GM21360 (cell line): ENCODE measurements at regions not wholly inside any gene's neighbourhood (a gene's known extent, or its start where the extent isn't known, plus 50 kb on each side); places are given as distances from the start of the nearest gene placed in this dataset.

ENCODE experiments used
- ATAC-seq: cut with Tn5 transposase; IDR thresholded peaks from one replicate; pipeline ENCODE4 v1.9.1; 2021; ENCODE audit warnings: mild to moderate bottlenecking, moderate library complexity; ENCODE audit not compliant: unreplicated experiment

DNA sequence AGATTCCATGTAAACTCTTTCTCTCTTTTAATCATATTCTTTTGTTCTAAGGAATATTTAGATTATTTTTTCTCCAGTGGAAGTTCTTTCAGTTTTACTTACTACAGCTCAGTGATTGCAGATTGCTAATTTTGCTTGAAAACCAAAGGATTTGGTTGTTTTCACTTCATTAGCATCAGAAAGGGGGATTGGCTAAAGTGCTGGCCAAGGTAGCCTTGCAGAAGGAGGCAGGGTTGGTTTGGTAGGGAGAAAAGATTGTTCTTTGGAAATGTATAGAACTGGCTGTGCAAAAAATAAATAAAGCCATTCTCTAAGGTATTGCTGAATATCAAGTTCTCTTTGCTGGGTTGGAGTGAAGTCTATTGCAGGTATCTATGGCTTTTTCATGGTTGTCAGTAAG lies 92.6 kb downstream of the FAT3 start:
- ATAC-seq = no peak

DNA sequence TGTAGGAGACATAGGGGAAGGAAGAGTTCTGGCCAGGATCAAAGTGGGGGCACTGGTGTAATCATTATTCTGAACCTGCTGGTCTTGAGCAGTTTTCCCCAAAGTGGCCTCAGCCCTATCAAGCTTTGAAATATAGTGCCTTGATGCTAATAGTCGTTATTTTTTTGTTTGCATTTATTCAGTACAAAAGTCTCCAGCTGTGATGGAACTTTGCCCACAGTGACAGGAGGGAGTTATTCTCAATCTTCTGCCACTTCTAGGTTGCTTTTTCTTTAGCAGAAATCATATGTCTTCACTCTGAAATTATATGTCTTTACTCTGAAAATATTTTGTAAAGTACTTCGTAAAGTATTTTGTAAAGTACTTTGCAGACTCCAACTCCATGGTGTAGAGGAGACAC lies 93.1 kb downstream of the FAT3 start:
- ATAC-seq = no peak

DNA sequence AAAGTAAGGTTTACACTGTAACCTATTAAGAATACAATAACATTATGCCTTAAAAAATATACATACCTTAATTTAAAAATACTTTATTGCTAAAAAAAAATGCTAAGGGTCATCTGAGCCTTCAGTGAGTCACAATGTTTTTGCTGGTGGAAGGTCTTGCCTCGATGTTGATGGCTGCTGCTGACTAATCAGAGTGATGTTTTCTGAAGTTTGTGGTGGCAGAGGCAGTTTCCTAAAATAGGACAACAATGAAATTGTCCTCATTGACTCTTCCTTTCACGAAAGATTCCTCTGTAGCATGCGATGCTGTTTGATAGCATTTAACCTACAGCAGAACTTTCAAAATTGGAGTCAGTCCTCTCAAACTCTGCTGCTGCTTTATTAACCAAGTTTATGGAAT lies 97.6 kb downstream of the FAT3 start:
- no peak for ATAC-seq

DNA sequence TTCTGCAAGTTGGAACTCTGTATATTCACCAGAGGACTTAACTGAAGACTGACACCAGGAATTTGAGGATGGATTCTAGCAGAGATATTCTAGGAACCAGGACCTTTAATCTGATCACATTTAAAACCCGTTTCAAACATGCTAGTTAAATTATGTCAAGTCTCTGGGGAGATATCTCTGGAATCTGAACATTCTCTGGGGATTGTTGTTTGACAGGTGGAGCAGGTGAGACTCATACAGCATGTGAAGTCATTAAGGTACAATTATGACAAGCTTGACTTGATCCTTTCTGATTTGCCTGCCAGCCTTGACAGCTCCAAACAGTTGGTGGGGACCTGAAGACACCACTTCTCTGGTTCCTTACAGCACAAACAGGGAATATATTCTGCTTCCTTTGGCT lies 100.3 kb downstream of the FAT3 start:
- ATAC-seq = no peak

DNA sequence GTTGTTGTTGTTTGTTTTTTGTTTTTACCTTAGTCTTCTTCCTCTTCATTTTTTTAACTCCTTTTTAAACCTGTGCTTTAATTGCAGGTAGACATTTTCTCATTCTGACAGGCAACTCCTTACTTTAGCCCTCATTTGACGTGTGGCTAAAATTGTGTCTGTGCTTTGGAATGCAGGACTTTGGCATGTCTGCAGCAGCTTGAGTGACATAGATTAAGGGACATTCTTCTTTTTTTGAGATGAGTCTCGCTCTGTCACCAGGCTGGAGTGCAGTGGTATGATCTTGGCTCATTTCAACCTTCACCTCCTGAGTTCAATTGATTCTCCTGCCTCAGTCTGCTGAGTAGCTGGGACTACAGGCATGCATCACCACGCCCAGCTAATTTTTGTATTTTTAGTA lies 100.8 kb downstream of the FAT3 start:
- no peak for ATAC-seq

DNA sequence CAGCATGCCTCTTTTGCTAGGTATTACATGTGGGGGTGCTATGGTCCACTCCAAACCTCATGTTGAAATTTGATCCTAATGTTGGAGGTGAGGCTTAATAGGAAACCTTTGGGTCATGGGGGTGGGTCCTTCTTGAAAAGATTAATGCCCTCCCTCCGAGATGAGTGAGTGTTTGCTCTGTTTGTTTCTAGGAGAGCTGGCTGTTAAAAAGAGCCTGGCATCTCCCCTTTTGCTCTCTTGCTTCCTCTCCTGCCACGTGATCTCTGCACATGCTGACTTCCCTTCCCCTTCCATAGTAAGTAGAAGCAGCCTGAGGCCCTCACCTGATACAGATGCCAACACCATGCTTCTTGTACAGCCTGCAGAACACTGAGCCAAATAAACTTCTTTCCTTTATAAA lies 104.5 kb downstream of the FAT3 start:
- ATAC-seq = no peak

DNA sequence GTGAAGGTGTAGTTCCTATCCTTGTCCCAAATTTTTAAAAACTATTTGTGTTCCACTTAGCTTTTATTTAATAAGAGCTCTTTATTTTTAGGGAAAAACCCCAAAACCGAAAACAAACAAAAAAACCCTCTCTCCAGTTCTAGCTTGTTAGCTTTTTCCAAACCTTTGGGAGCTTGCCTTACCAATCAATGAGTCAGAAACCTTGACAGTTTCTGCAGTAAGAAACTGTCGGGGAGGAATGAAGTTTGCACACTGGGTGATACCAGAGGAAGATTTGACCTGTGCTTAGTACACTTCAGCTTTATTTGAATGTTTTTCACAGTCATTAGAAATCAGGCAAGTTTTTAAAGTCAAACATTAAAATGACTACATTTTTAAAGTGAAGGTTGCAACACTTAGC lies 105.0 kb downstream of the FAT3 start:
- ATAC-seq = no peak

DNA sequence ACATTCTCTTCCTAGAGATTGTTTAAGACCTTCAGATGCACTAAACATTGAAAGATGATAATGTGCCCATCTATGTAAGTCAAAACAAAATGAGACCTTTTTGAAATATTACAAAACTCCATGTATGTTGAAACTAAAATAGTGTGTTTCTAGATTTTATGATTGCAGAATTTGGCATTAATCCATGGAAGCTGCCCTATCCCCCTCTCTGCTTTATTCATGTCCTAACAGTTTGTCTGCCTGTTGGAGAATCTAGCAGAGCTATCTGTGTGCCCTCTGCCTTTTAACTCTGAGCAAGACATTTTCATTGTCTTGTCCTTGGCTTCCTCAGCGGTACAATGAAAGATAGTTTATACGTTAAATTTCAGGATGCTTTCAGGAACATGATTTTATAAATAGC lies 105.5 kb downstream of the FAT3 start:
- no peak for ATAC-seq

DNA sequence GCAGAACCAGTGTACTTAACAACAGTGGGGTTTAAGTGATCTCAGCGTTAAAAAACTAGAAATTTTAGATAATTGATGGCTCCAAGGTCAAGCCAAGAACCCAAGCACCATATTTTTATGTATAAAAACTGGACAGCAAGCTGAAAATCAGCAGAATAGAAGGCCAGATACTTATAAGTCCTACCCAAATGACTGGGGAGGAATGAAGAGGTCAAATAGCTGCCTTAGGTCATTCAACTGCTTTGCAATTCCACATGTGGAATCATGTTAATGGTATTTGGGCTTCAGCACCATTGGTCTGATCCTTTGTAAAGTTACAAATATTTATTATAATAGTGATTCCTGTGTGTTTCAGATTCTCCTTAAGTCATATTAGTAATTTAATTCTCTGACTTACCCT lies 108.4 kb downstream of the FAT3 start:
- no peak for ATAC-seq

DNA sequence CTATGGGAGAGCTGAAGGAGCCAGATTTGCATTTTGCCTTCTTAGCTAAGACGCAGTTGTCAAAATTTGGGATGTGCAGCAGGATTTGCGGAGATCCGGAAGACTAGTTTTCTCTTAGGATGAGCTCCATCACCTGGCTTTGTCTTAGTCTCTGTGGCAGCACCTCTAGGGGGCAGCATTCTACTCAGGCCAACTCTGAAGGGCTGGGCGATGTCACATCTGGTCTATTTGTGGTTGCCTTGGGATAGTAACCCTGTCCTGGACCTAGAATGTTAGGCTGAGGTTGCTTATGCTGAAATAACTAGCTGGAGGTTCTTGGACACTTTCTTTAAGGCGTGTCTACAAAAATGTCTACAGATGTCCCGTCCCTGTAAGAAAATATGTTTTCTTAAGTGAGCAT lies 116.2 kb downstream of the FAT3 start:
- ATAC-seq = no peak

DNA sequence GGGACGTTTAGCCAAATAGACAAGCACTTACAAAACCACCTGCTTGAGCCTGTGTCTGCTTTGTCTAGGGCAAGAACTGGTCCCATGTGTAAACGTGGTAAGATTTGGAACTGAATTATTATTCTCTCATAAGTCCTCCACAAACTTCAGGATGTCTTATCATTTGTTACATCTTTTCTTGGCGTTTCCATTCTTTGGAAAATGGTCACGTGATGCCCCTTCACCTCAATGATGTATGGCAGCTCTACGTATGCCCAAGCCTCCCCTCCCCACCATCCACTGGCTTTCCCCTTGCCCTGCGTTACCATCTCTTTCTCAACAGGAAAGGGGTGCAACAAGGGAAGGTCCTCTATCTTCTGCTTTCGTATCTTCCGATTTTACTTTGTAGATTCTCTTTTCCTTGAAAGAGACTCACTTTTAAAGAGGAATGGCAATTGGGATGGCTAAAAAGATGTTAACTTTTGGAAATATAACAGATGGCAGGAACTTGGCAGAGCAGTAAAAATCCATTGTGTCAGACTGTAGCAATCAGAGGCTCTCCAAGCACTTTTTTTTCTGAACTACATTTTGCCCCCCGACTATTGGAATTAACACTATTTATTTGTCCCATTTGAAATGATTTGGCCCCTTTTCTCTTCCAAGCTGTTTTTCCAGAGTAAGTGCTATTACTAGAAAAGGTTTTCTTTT lies 117.6 kb downstream of the FAT3 start:
- no peak for ATAC-seq

DNA sequence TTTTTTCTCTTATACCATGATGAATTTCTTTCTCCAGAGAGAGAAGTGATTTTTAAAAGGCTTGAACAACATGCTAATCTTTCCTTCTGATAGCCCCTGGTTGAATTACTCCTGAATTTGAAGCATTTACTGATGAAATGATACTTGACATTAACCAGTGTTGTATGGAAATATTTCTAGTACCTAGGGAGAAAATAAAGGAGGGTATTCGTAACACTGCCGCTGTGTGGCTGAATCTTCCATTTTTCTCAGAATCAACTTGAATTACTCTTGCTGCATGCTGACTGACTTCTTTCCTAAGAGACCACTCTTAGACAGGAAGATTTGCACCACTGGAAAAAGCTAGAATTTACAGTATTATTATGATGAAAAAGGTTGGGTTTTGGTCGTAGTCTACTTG lies 118.3 kb downstream of the FAT3 start:
- ATAC-seq = no peak

DNA sequence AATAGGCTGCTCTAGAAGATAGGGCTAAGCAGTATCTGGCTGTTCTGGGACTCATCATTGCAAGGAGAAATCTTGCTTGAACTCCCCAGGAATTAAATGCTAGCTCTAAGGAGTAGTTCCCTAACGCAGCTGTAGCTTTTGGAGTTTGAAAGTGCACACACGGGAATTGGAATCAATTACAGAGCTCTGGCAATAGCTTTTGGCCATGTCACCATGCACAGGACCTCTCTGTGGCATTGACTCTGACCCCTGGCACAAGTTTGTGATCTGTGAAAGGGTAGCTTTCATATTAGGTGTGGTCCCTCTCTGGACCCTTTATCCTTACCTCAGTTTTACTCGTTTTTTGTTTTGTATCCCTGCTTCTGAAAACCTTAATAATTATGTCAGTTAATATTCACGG lies 121.6 kb downstream of the FAT3 start:
- no peak for ATAC-seq

DNA sequence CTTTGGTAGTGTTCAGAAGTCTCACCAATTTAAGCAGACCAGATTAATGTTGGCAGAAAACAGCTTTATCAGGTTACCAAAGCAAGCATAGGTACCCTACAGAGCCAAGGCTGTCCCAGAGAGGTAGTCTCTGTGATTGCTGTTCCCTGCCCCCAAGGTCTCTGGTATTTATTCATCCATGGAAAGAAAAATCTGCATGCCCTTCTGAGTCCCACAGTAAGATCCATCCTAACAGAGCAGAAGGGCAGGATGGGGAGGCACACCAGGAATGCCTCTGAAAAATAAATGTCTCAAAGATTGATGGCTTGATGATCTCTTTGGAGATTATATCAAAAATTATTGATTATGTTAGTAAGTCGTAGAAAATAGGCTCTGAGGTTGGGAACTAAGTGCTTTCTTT lies 122.8 kb downstream of the FAT3 start:
- no peak for ATAC-seq

DNA sequence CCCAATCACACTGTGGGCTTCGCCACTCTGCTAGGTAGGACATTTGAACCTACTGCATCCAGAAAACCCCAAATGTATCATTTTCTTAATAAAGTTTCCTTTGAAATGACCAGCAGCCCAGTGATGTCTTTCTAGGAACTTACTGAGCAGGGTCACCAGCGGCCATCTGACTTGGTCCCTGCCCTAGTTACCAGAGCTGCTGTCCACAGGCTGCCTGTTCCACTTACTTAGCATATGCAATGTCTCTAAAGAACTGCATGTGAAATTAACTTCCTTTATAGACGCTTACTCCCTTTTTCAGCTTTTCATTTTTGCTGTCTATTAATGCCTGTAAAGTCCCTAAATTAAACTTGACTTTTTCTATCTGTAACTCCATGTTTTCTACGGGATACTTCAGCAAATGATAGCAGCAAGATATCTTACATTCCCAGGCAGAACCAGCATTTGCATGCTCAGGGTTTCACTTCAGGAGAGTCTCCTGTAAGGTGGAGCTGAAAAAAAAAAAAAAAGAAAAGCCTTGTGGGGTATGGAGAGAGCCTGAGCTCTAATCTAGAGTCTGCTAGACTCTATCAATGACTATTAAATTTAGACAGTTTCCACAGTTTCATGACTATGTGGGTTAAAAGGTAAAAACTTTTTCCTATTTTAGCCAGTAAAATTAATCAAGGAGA lies 125.0 kb downstream of the FAT3 start:
- no peak for ATAC-seq

DNA sequence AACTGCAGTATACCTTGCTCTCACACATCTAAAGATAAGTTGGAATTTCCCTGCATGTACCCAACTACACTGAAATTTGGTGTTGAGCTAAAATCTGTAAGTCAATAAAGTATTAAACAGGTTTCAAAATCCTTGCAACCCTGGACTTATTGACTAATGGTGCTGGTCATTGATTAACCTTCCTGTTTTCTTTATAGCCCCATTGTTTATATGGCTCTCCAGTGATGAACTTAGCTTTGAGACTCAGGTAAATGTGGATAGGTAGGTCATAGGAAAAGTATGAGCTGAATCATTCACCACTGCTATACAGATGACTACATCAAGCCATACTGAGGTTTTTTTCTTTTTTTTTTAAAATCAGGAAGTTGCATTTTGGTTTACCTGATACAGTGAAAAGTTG lies 132.7 kb downstream of the FAT3 start:
- ATAC-seq = no peak

DNA sequence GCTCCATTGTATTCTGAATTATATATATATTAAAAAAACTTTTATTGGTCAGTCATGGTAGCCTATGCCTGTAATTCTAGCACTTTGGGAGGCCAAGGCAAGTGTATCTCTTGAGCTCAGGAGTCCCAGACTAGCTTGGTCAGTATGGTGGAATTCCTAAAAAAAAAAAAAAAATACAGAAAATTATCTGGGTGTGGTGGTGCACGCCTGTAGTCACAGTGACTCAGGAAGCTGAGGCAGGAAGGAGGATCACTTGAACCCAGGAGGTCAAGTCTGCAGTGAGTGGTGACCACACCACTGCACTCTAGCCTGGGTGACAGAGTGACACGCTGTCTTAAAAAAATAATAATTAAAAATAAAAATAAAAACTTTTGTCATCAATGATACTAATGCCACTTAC lies 133.2 kb downstream of the FAT3 start:
- ATAC-seq = no peak

DNA sequence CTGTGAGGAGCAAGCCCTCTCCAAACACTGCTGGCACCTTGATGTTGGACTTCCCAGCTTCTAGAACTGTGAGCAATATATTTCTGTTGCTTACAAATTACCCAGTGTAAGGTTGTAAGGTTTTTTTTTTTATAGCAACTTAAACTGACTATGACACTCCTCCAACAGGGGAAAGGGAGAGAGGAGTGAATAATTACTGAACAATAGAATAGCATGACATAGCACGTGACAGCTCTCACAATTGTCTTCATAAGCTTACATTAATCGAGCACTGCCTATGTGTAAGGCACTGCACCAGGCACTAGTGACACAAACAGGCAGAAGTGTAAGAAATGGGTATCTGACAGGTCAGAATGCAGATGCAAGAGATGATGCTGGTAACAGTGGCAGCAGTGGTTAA lies 136.9 kb downstream of the FAT3 start:
- no peak for ATAC-seq

DNA sequence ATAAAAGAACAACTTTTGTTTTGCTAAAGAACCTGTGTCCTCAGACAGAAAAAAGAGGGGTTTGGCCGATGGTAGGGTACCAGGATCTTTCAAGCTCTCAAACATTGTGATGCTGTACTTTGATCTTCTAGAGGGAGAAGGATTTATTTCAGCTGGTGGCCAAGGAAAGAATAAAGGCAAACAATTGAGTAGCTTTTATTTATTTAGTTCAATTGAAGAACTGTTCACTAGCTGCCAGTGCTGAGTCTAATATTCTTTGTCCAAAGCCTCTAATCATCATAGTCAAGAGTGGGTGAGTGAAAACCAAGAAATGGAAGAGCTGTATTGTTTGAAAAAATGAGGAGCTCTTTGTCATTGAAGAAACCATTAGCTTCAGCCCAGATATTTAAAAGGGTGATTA lies 138.4 kb downstream of the FAT3 start:
- no peak for ATAC-seq

DNA sequence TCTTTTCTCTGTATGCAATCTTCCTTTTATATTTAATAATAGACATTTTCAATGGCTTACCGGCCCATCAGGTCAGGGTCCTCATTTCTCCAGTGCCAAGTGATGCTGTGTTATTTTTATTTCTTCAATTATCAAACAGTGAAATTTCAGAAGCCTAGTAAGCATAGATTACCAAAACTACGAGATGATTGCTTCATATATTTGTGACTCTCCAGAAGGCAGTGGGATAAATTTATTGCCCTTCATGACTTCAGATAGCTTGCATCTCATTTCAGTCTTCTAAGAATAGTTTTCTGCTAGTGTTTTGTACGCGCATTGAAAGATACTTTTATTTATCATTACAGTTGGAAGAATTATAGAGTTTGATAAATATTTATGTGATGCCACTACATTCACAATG lies 139.6 kb downstream of the FAT3 start:
- ATAC-seq = no peak

DNA sequence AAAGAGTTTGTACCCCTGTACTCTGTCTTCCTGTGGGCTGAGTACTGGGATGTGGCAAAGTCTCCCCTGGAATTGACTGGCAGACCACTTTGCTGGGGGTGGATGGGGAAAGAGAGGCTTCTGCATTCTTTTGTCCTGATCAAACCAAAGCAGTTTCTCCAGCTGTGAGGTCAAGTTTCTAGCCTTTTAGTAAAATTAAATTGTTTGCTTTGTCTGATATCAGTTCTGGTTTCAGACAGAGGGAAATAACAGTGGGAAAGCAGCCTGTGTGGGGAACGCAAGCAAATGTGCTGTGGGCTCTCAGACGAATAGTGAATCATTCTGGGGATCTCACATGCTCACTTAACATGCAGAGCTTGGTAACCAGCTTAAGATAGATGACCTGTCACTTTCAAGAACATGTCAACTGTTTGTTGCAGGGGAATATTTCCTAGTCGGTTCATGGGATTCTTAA lies 151.6 kb downstream of the FAT3 start:
- ATAC-seq = no peak

DNA sequence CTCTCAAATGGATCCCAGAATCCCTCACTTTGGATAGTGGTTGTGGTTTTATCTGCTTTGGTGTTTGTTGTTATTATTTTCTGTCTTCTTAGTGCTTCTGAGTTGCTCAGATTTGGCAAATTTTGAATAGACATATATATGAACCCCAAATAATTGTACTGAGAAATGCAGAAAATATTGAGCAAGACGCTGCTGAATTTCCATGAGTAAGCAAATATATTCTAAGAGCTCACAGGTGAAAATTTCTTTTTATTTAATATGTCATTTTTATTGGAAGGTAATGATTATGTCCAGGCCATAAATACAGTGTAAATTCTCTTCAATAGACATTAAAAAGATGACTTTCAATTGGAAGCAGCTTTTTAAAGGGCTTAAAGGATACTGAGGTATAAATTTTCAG lies 152.1 kb downstream of the FAT3 start:
- ATAC-seq = no peak

DNA sequence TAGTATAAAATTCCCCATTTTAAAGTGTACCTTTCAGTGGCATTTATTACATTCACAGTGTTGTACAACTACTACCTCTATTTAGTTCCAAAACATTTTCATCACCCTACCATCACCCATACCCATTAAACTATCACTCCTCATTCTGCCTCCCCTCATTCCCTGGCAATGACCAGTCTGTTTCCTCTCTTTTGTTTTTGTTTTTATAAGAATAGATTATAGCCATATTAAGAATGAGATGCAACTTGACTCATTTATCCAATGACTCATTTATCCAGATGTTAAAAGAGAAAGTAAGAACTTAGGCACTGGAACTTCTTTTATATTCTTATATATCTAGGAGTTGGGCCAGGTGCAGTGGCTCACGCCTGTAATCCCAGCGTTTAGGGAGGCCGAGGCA lies 156.3 kb downstream of the FAT3 start:
- ATAC-seq = no peak
